Calu3 (cell line): ENCODE measurements at regions not wholly inside any gene's neighbourhood (a gene's known extent, or its start where the extent isn't known, plus 50 kb on each side); places are given as distances from the start of the nearest gene placed in this dataset.

Source experiments
- BruUV-seq: library from RNA; stranded (reverse); fragments of 400-500 nt; replicated peaks from 2 replicates; lab custom pipeline; 2021; lab: Mats Ljungman, UMichigan
- CTCF ChIA-PET: fragments of 300-600 bp; sonication (Branson Sonifier 250); formaldehyde crosslinking; loops from one replicate; lab custom pipeline; 2022; ENCODE audit warnings: antibody characterized with exemption; lab: Charles Lee
- DNase-seq: peaks from one replicate; pipeline ENCODE4 v3.0.0; 2022
- H3K27ac Mint-ChIP-seq: one replicate; pipeline ENCODE4 v1.8.0; 2022; ENCODE audit warnings: mixed read lengths; ENCODE audit not compliant: unreplicated experiment
- H3K27me3 Mint-ChIP-seq: one replicate; pipeline ENCODE4 v1.8.0; 2022; ENCODE audit warnings: mixed read lengths; ENCODE audit not compliant: unreplicated experiment
- H3K36me3 Mint-ChIP-seq: one replicate; pipeline ENCODE4 v1.8.0; 2022; ENCODE audit warnings: mild to moderate bottlenecking, moderate library complexity, mixed read lengths; ENCODE audit not compliant: insufficient read depth, unreplicated experiment
- H3K4me1 Mint-ChIP-seq: one replicate; pipeline ENCODE4 v1.8.0; 2022; ENCODE audit warnings: mild to moderate bottlenecking, low read depth, mixed read lengths; ENCODE audit not compliant: unreplicated experiment
- H3K4me3 Mint-ChIP-seq: one replicate; pipeline ENCODE4 v1.8.0; 2022; ENCODE audit warnings: mild to moderate bottlenecking, low read depth, moderate library complexity, mixed read lengths; ENCODE audit not compliant: unreplicated experiment
- H3K9me3 Mint-ChIP-seq: one replicate; pipeline ENCODE4 v1.8.0; 2022; ENCODE audit warnings: low read depth, mixed read lengths; ENCODE audit not compliant: unreplicated experiment
- CTCF ChIP-seq: fragments of 200-600 bp; IDR thresholded peaks from one replicate; pipeline ENCODE4 v1.8.0; 2022; ENCODE audit warnings: antibody characterized with exemption; ENCODE audit not compliant: unreplicated experiment
- intact Hi-C: fragments of 100-400 bp; cut with micrococcal nuclease; formaldehyde crosslinking; loops from one replicate; pipeline ENCODE4 v1.10.0; 2022; ENCODE audit not compliant: unreplicated experiment

- CTCF ChIA-PET = no interaction called here
- no peak for TF ChIP-seq CTCF
- H3K4me1 Mint-ChIP-seq = no peaks in the 10 kb centered on the region
- no peaks in the 10 kb centered on the region for H3K9me3 Mint-ChIP-seq
- no TSS peak for BruUV-seq
- H3K36me3 Mint-ChIP-seq = no peaks in the 10 kb centered on the region
- H3K27ac Mint-ChIP-seq = no peak overlapping the region
- DNase-seq = no peak
- no peak overlapping the region for H3K4me3 Mint-ChIP-seq
- H3K27me3 Mint-ChIP-seq = no peaks in the 10 kb centered on the region
- intact Hi-C loops = loop anchor here (5.0 kb wide), 1 partner anchor 60 kb away; no protein-coding TSS in a partner anchor
These were observed 553.1 kb downstream of the EFNB2 start for GRCh38 chr13:105982219-105982930.

GRCh38 chr13:105979131-105980011 is 556.1 kb downstream of the EFNB2 start:
- H3K9me3 Mint-ChIP-seq = no peaks in the 10 kb centered on the region
- DNase-seq = no peak
- H3K4me1 Mint-ChIP-seq = no peaks in the 10 kb centered on the region
- no peak for TF ChIP-seq CTCF
- no peaks in the 10 kb centered on the region for H3K36me3 Mint-ChIP-seq
- intact Hi-C loops = loop anchor here (5.0 kb wide), 1 partner anchor 57 kb away; no protein-coding TSS in a partner anchor
- CTCF ChIA-PET = interaction anchor here (0.6 kb wide), 1 partner anchor 1088 kb away, joined by 3 read pairs; no protein-coding TSS in a partner anchor
- H3K27ac Mint-ChIP-seq = no peak overlapping the region
- H3K27me3 Mint-ChIP-seq = no peaks in the 10 kb centered on the region
- BruUV-seq = no TSS peak
- H3K4me3 Mint-ChIP-seq = no peak overlapping the region

- intact Hi-C loops = no loop called here
- Mint-ChIP-seq H3K36me3 (no peaks in the 10 kb centered on the region), H3K4me3 (no peak overlapping the region), H3K27ac (no peak overlapping the region), H3K27me3 (no peaks in the 10 kb centered on the region), H3K4me1 (peaks cover 11% of the 10 kb centered on the region), H3K9me3 (no peaks in the 10 kb centered on the region)
- no TSS peak for BruUV-seq
- no peak for TF ChIP-seq CTCF
- CTCF ChIA-PET = no interaction called here
- no peak for DNase-seq
These were observed 561.1 kb downstream of the EFNB2 start for GRCh38 chr13:105974380-105974779.

GRCh38 chr13:105972811-105973590 is 562.5 kb downstream of the EFNB2 start:
- H3K4me3 Mint-ChIP-seq = no peak overlapping the region

More at GRCh38 chr13:105972811-105973590, 562.5 kb downstream of the EFNB2 start:
- no peak for DNase-seq
- CTCF ChIA-PET = no interaction called here
- Mint-ChIP-seq H3K36me3 (no peaks in the 10 kb centered on the region), H3K27me3 (no peaks in the 10 kb centered on the region), H3K4me1 (peaks cover 11% of the 10 kb centered on the region), H3K27ac (no peak overlapping the region), H3K9me3 (no peaks in the 10 kb centered on the region)
- no peak for TF ChIP-seq CTCF
- no TSS peak for BruUV-seq
- intact Hi-C loops = no loop called here
